ENCODE measurements at regions not wholly inside any gene's neighbourhood (a gene's known extent, or its start where the extent isn't known, plus 50 kb on each side); places are given as distances from the start of the nearest gene placed in this dataset.
"Not testable (repeated sequence)": the region's sequence is repeated elsewhere in the genome, so short reads cannot be mapped to it uniquely, and the experiment has no call there.

DNA sequence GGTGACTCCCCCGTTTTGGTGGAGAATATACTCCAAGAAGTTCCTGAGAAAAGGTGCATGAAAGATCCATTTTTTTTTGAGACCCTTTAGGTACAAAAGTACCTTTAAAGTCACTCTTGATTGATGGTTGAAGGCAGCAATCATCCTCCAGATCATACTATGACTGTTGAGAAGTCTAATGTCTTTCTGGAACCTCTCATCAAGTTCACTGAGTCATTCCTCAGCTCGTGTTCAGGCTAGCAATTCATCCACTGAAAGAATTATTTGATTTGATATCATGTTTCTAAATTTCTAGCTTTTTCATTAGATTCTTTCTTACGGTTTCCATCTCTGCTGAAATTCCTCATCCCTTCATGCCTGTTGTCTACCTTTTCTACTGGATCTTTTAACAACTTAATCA, 65.1 kb upstream of the GJB6 start:
- H3K4me3 ChIP-seq (ENCODE audit: insufficient read depth, low read depth, low read length) = no peak overlapping the region
- H3K79me2 ChIP-seq (ENCODE audit: insufficient read depth, low read length) = no peaks in the 10 kb centered on the region
- no peak for FAIRE-seq
- H3K4me1 ChIP-seq (ENCODE audit: insufficient read depth, low read length) = peaks cover 6% of the 10 kb centered on the region
- no peaks in the 10 kb centered on the region for H4K20me1 ChIP-seq (ENCODE audit: insufficient read depth, low read length)
- H3K27me3 ChIP-seq (ENCODE audit: insufficient read depth, low read length) = peaks cover 10% of the 10 kb centered on the region
- Mint-ChIP-seq H3K27ac (ENCODE audit: unreplicated experiment) (no peak overlapping the region), H3K4me3 (ENCODE audit: unreplicated experiment) (no peak overlapping the region), H3K36me3 (ENCODE audit: low read depth, unreplicated experiment) (peaks cover 3% of the 10 kb centered on the region), H3K9me3 (ENCODE audit: unreplicated experiment) (no peaks in the 10 kb centered on the region), H3K27me3 (ENCODE audit: low read depth, unreplicated experiment) (peaks cover 28% of the 10 kb centered on the region), H3K4me1 (ENCODE audit: low read depth, unreplicated experiment) (peaks cover 2% of the 10 kb centered on the region)
- no peak overlapping the region for H2AFZ ChIP-seq (ENCODE audit: low read depth, low read length)
- H3K4me2 ChIP-seq (ENCODE audit: low read length) = no peak overlapping the region
- no peak for DNase-seq (ENCODE audit: low read depth)
- no peaks in the 10 kb centered on the region for H3K9me3 ChIP-seq (ENCODE audit: insufficient read depth, low read depth, low read length)
- TF ChIP-seq, protein P1, sequence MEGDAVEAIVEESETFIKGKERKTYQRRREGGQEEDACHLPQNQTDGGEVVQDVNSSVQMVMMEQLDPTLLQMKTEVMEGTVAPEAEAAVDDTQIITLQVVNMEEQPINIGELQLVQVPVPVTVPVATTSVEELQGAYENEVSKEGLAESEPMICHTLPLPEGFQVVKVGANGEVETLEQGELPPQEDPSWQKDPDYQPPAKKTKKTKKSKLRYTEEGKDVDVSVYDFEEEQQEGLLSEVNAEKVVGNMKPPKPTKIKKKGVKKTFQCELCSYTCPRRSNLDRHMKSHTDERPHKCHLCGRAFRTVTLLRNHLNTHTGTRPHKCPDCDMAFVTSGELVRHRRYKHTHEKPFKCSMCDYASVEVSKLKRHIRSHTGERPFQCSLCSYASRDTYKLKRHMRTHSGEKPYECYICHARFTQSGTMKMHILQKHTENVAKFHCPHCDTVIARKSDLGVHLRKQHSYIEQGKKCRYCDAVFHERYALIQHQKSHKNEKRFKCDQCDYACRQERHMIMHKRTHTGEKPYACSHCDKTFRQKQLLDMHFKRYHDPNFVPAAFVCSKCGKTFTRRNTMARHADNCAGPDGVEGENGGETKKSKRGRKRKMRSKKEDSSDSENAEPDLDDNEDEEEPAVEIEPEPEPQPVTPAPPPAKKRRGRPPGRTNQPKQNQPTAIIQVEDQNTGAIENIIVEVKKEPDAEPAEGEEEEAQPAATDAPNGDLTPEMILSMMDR (IDR thresholded peaks at IDR 0.05; ENCODE audit: insufficient read depth, low read depth, low read length) = no peak
- no peak for TF ChIP-seq EZH2 (IDR thresholded peaks at IDR 0.05; ENCODE audit: insufficient read depth, low read length)
- H3K36me3 ChIP-seq (ENCODE audit: insufficient read depth, low read length) = no peaks in the 10 kb centered on the region
- no peak overlapping the region for H3K27ac ChIP-seq (ENCODE audit: low read depth, low read length)
- H3K9ac ChIP-seq (ENCODE audit: low read length) = no peak overlapping the region

DNA sequence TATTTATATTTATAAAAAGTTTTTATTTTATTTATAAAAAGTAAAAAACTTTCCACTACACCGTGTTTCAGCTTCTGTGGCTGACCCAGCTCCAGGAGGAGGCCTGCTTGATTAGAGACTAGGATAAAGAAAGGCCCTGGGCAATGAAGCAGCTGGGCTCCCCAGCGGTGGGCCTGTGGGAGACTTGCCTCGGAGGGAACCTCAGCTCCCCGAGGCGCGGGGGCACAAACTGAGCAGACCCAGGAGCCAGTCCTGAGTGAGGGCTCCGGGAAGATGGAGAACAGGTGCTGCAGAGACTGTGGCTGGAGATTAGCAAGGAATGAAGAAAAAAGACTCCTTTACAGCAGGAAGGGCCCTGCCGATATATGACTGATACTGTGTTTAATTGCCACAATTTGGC, 63.8 kb upstream of the GJB6 start:
- no peak overlapping the region for H3K27ac Mint-ChIP-seq (ENCODE audit: unreplicated experiment)

DNA sequence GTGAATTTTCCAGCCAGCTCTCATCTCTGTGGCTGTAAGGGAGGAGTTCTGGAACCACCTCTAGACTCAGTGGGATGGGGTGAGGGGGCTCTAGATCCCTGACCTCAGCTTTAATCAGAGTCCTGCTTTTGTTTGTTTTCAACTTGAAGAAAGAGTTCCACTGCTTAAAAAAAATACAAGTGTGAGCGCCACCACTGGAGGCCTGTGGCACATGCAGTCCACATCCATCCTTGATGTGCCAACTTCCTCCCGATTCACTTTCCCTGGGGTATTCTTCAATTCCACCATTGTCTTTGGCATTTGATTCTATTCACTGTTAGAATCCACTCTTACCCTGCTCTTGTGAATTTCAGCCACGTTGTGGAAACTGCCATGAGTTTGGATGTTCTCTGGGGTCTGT, 62.4 kb upstream of the GJB6 start:
- Histone ChIP-seq H3K4me2 (ENCODE audit: low read length) (no peak overlapping the region), H3K9me3 (ENCODE audit: insufficient read depth, low read depth, low read length) (no peaks in the 10 kb centered on the region), H3K79me2 (ENCODE audit: insufficient read depth, low read length) (no peaks in the 10 kb centered on the region), H3K27ac (ENCODE audit: low read depth, low read length) (no peak overlapping the region), H3K27me3 (ENCODE audit: insufficient read depth, low read length) (peaks cover 2% of the 10 kb centered on the region), H3K4me1 (ENCODE audit: insufficient read depth, low read length) (no peaks in the 10 kb centered on the region), H2AFZ (ENCODE audit: low read depth, low read length) (no peak overlapping the region), H4K20me1 (ENCODE audit: insufficient read depth, low read length) (no peaks in the 10 kb centered on the region), H3K36me3 (ENCODE audit: insufficient read depth, low read length) (no peaks in the 10 kb centered on the region), H3K4me3 (ENCODE audit: insufficient read depth, low read depth, low read length) (no peak overlapping the region), H3K9ac (ENCODE audit: low read length) (no peak overlapping the region)
- no peak for DNase-seq (ENCODE audit: low read depth)
- Mint-ChIP-seq H3K36me3 (ENCODE audit: low read depth, unreplicated experiment) (no peaks in the 10 kb centered on the region), H3K9me3 (ENCODE audit: unreplicated experiment) (no peaks in the 10 kb centered on the region), H3K4me1 (ENCODE audit: low read depth, unreplicated experiment) (no peaks in the 10 kb centered on the region), H3K27ac (ENCODE audit: unreplicated experiment) (peak overlapping the region; percentile 58), H3K4me3 (ENCODE audit: unreplicated experiment) (no peak overlapping the region), H3K27me3 (ENCODE audit: low read depth, unreplicated experiment) (peaks cover 13% of the 10 kb centered on the region)
- FAIRE-seq = no peak
- no peak for TF ChIP-seq EZH2 (IDR thresholded peaks at IDR 0.05; ENCODE audit: insufficient read depth, low read length)

More for the DNA sequence above, 63.8 kb upstream of the GJB6 start:
- DNase-seq (ENCODE audit: low read depth) (no peak), FAIRE-seq (no peak)
- Histone ChIP-seq H4K20me1 (ENCODE audit: insufficient read depth, low read length) (no peaks in the 10 kb centered on the region), H3K79me2 (ENCODE audit: insufficient read depth, low read length) (no peaks in the 10 kb centered on the region), H3K4me3 (ENCODE audit: insufficient read depth, low read depth, low read length) (no peak overlapping the region), H3K4me2 (ENCODE audit: low read length) (no peak overlapping the region), H3K36me3 (ENCODE audit: insufficient read depth, low read length) (no peaks in the 10 kb centered on the region), H3K27me3 (ENCODE audit: insufficient read depth, low read length) (peaks cover 6% of the 10 kb centered on the region), H3K9me3 (ENCODE audit: insufficient read depth, low read depth, low read length) (no peaks in the 10 kb centered on the region), H3K27ac (ENCODE audit: low read depth, low read length) (no peak overlapping the region), H3K4me1 (ENCODE audit: insufficient read depth, low read length) (no peaks in the 10 kb centered on the region), H3K9ac (ENCODE audit: low read length) (no peak overlapping the region), H2AFZ (ENCODE audit: low read depth, low read length) (no peak overlapping the region)
- H3K36me3 Mint-ChIP-seq (ENCODE audit: low read depth, unreplicated experiment) = no peaks in the 10 kb centered on the region
- H3K4me3 Mint-ChIP-seq (ENCODE audit: unreplicated experiment) = no peak overlapping the region
- no peaks in the 10 kb centered on the region for H3K4me1 Mint-ChIP-seq (ENCODE audit: low read depth, unreplicated experiment)
- TF ChIP-seq, protein P1 (IDR thresholded peaks at IDR 0.05; ENCODE audit: insufficient read depth, low read depth, low read length) = no peak
- TF ChIP-seq EZH2 (IDR thresholded peaks at IDR 0.05; ENCODE audit: insufficient read depth, low read length) = no peak
- H3K9me3 Mint-ChIP-seq (ENCODE audit: unreplicated experiment) = no peaks in the 10 kb centered on the region
- H3K27me3 Mint-ChIP-seq (ENCODE audit: low read depth, unreplicated experiment) = peaks cover 21% of the 10 kb centered on the region

DNA sequence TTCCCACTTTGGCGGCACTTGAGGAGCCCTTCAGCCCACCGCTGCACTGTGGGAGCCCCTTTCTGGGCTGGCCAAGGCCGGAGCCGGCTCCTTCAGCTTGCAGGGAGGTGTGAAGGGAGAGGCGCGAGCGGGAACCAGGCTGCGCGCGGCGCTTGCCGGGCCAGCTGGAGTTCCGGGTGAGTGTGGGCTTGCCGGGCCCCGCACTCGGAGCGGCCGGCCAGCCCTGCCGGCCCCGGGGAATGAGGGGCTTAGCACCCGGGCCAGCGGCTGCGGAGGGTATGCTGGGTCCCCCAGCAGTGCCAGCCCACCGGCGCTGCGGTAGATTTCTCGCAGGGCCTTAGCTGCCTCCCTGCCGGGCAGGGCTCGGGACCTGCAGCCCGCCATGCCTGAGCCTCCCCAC, 60.2 kb upstream of the GJB6 start:
- not testable (repeated sequence) for H3K4me3 Mint-ChIP-seq (ENCODE audit: unreplicated experiment); H3K9ac ChIP-seq (ENCODE audit: low read length); FAIRE-seq; H3K27ac Mint-ChIP-seq (ENCODE audit: unreplicated experiment); DNase-seq (ENCODE audit: low read depth); H3K79me2 ChIP-seq (ENCODE audit: insufficient read depth, low read length); H3K36me3 ChIP-seq (ENCODE audit: insufficient read depth, low read length); H3K27ac ChIP-seq (ENCODE audit: low read depth, low read length); H3K4me1 Mint-ChIP-seq (ENCODE audit: low read depth, unreplicated experiment); H4K20me1 ChIP-seq (ENCODE audit: insufficient read depth, low read length); H3K9me3 Mint-ChIP-seq (ENCODE audit: unreplicated experiment); H2AFZ ChIP-seq (ENCODE audit: low read depth, low read length); H3K4me2 ChIP-seq (ENCODE audit: low read length); H3K4me1 ChIP-seq (ENCODE audit: insufficient read depth, low read length); H3K27me3 ChIP-seq (ENCODE audit: insufficient read depth, low read length); H3K9me3 ChIP-seq (ENCODE audit: insufficient read depth, low read depth, low read length); H3K27me3 Mint-ChIP-seq (ENCODE audit: low read depth, unreplicated experiment); H3K4me3 ChIP-seq (ENCODE audit: insufficient read depth, low read depth, low read length); H3K36me3 Mint-ChIP-seq (ENCODE audit: low read depth, unreplicated experiment)
